KG1 (cell line): ENCODE measurements at regions not wholly inside any gene's neighbourhood (a gene's known extent, or its start where the extent isn't known, plus 50 kb on each side); places are given as distances from the start of the nearest gene placed in this dataset.
A peak's percentile ranks its signal among the peaks of the same experiment; 100 is the strongest.
"Not testable (repeated sequence)": the region's sequence is repeated elsewhere in the genome, so short reads cannot be mapped to it uniquely, and the experiment has no call there.

ENCODE experiments used
- DNase-seq: peaks from one replicate; lab custom pipeline; 2025; lab: John Stamatoyannopoulos, UW

- no peak for DNase-seq
These were observed 139.4 kb upstream of the HMGA2 start for GRCh38 chr12:65684906-65685305.

DNA sequence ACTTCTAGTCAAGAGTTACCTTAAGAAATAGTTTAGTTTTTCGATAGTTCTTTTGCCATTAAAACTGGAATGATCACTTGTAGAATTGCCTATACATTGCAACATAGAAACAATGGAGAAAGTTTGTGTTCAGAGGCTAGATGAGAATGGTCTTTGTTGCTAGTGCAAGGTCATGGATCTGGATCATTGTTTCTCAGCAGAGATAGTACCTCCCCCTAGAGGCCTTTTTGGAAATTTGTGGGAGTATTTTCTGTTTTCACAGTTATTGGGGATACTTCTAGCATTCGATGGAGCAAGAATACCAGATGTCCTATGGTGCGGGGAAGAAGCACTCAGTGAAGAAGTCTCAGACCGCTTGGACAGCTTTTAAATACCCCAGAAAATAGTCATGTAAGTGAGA, 138.8 kb upstream of the HMGA2 start:
- DNase-seq: no peak

- no peak for DNase-seq
These were observed 134.8 kb upstream of the HMGA2 start for GRCh38 chr12:65689508-65689907.

GRCh38 chr12:65690477-65690876, 133.8 kb upstream of the HMGA2 start:
- no peak for DNase-seq

GRCh38 chr12:65694130-65694529, 130.2 kb upstream of the HMGA2 start:
- no peak for DNase-seq

- no peak for DNase-seq
These were observed 129.0 kb upstream of the HMGA2 start for GRCh38 chr12:65695113-65695865.

DNA sequence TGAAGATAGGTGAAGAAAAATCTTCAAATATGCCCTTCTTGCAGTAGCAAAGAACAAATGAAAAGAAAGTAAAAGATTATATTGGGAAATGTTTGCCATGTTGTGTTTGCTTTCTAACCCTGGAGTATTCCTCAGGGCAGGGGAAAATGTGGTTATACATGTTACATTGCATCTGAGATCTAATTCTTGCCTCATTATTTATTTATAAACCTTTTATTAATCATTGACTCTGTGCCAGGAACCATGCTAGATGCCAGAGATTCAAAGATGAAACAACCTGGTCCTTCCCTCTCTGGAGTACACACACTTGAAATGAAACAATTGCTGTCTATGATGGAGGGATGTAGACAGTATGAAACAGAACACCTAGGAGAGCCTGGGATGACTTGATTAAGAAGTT, 128.1 kb upstream of the HMGA2 start:
- no peak for DNase-seq

- DNase-seq: no peak
These were observed 125.0 kb upstream of the HMGA2 start for GRCh38 chr12:65699251-65699650.

- no peak for DNase-seq
These were observed 121.1 kb upstream of the HMGA2 start for GRCh38 chr12:65703176-65703575.

- DNase-seq: no peak
These were observed 118.9 kb upstream of the HMGA2 start for GRCh38 chr12:65705380-65705876.

- DNase-seq: no peak
These were observed 117.2 kb upstream of the HMGA2 start for GRCh38 chr12:65707051-65707450.

DNA sequence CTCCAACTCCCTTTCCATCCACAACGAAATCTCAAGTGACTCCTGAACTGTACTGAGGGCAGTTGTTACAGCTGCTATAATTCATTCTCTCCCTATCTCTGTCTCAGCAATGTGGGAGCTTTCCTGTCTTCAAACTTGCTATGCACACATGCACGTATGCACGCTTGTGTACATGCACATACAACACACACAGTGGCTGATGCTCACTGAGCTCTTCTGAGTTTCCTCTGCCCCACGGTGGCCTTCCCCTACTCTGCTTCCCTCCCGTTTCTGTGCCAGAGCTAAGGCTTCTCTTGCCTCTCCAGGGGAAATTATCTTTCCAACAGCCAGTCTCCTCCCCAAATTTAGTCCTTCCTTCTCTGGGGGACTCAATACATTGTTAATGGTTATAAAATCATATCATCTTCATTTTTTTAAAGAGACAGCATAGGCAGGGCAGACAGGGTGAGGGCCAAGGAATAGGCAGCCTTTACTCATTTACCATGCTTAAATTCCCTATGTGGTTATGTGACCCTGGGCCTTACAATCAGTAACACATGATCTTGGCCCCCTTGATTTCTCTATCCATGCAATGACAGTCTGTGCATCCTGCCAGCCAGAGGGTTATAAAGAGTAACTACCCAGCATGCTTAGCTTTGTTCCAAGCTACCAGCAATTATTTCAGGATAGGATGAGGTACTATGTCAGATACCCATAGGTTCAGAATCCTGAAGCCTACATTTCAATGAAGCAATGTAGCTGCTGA, 111.9 kb upstream of the HMGA2 start:
- DNase-seq: no peak

- no peak for DNase-seq
These were observed 108.3 kb upstream of the HMGA2 start for GRCh38 chr12:65715961-65716360.

- DNase-seq: no peak
These were observed 103.8 kb upstream of the HMGA2 start for GRCh38 chr12:65720136-65721130.

DNA sequence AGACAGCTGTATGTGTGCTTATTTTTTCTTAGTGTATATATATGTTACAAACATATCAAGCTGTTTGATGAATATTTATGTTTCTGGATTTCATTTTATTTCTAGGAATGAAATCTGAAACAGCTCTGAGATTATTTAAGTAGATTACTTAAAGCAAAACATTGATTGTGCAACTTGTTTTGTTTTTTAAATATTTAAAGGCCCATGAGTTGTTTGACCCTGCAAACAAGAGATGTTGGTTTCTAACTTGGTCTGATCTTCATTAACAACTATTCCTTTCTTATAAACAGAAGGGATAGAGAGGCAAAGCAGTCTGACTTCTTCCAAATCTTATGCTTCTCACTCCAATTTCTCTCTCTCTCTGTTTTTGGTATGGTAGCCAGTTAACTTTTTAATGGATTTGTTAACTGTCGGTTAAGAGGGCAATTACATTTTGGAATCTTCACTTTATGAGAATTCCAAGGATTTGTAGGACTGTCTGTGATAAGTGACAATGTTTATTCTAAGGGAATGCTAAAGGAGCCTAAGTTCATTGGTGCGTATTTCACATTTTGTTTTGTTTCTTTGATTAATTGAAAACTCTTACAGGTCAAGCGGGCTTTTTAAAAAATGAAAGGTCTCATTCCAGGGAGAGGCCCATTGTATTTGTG, 102.6 kb upstream of the HMGA2 start:
- no peak for DNase-seq

GRCh38 chr12:65725376-65725775, 98.9 kb upstream of the HMGA2 start:
- no peak for DNase-seq

DNA sequence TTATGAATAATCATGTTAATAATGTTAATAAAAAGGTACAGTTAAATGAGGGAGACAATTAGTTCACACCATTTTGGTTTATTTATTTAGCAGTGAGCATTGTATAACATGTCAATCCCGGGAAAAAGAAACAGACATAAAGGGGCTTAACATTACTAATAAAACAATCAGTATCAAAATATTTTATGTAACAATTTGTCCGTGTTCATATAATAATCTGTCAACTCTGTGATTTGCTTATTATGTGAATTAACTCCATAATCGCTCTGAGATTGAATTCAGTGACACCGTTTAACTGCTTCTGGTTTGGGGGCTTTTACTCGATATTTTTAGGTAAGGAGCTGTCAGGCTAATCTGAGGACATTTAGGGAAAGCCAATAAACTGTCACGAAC, 95.8 kb upstream of the HMGA2 start:
- DNase-seq: peak; percentile 39

- DNase-seq: no peak
These were observed 95.2 kb upstream of the HMGA2 start for GRCh38 chr12:65728848-65729793.

DNA sequence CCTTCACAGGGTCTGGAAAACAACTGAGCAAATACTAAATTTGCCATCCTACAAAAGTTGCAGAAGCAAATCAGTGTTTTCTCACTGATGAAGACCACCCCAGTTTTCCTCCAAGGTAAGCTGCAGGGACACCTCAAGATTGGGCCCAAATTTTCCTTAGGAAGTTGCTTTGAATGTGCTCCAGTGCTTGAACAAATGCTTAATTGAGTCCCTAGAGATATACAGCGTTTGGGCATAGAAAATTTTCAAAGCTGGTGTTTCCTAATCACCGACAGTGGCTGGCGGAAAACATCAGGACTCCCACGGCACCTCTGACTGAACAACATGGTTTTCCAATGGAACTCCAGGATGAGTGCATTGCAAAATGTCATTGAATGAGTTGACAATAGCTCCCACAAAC, 92.5 kb upstream of the HMGA2 start:
- DNase-seq: no peak

- DNase-seq: not testable (repeated sequence)
These were observed 90.6 kb upstream of the HMGA2 start for GRCh38 chr12:65733643-65734042.

DNA sequence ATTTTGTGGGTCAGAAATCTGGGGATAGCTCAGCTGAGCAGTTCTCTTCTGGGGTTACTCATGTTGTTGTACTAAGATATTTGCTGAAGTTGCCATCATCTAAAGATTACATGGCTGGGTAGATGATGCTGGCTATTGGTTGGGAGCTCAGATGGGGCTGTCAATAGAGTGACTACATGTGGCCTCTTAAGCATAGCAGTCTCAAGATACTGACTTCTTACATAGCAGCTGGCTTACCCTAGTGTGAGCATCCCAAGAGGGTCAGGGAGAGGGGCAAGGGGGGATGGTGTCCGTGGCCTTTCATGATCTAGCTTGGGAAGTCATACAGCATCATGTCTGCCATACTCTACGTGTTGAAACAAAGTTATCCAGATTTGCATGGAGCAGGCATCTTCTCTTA, 90.1 kb upstream of the HMGA2 start:
- no peak for DNase-seq
